ENCODE measurements at regions not wholly inside any gene's neighbourhood (a gene's known extent, or its start where the extent isn't known, plus 50 kb on each side); places are given as distances from the start of the nearest gene placed in this dataset.

GRCh38 chr5:57611177-57611576 lies 128.6 kb upstream of the ACTBL2 start:
- TF ChIP-seq GATA3 (IDR thresholded peaks at IDR 0.05; ENCODE audit: low read depth, low read length) (no peak), GATA2 (IDR thresholded peaks at IDR 0.05; ENCODE audit: low read depth, low read length) (no peak)
